ENCODE measurements at regions not wholly inside any gene's neighbourhood (a gene's known extent, or its start where the extent isn't known, plus 50 kb on each side); places are given as distances from the start of the nearest gene placed in this dataset.
"Not testable (repeated sequence)": the region's sequence is repeated elsewhere in the genome, so short reads cannot be mapped to it uniquely, and the experiment has no call there.

GRCh38 chr15:25067725-25068309 lies 113.0 kb downstream of the SNRPN start:
- no peak for DNase-seq (ENCODE audit: low spot score)

- no peak for DNase-seq (ENCODE audit: low spot score)
Measured at GRCh38 chr15:25068696-25069095, 113.9 kb downstream of the SNRPN start.

GRCh38 chr15:25070353-25070963 lies 115.7 kb downstream of the SNRPN start:
- DNase-seq (ENCODE audit: low spot score) = no peak

GRCh38 chr15:25072857-25073476 lies 118.2 kb downstream of the SNRPN start:
- no peak for DNase-seq (ENCODE audit: low spot score)

GRCh38 chr15:25087137-25087536 lies 132.3 kb downstream of the SNRPN start:
- no peak for DNase-seq (ENCODE audit: low spot score)

- no peak for DNase-seq (ENCODE audit: low spot score)
Measured at GRCh38 chr15:25088261-25088790, 133.5 kb downstream of the SNRPN start.

- DNase-seq (ENCODE audit: low spot score) = no peak
Measured at GRCh38 chr15:25089577-25089976, 134.8 kb downstream of the SNRPN start.

- DNase-seq (ENCODE audit: low spot score) = no peak
Measured at GRCh38 chr15:25090073-25090733, 135.4 kb downstream of the SNRPN start.

- no peak for DNase-seq (ENCODE audit: low spot score)
Measured at GRCh38 chr15:25091421-25092158, 136.8 kb downstream of the SNRPN start.

GRCh38 chr15:25092661-25093060 lies 137.9 kb downstream of the SNRPN start:
- DNase-seq (ENCODE audit: low spot score) = no peak

- DNase-seq (ENCODE audit: low spot score) = no peak
Measured at GRCh38 chr15:25093455-25094029, 138.8 kb downstream of the SNRPN start.

GRCh38 chr15:25094066-25094465 lies 139.3 kb downstream of the SNRPN start:
- no peak for DNase-seq (ENCODE audit: low spot score)

GRCh38 chr15:25094519-25094918 lies 139.7 kb downstream of the SNRPN start:
- DNase-seq (ENCODE audit: low spot score) = no peak

GRCh38 chr15:25095179-25095578 lies 140.4 kb downstream of the SNRPN start:
- DNase-seq (ENCODE audit: low spot score) = no peak

GRCh38 chr15:25099966-25100365 lies 145.2 kb downstream of the SNRPN start:
- DNase-seq (ENCODE audit: low spot score) = not testable (repeated sequence)

- no peak for DNase-seq (ENCODE audit: low spot score)
Measured at GRCh38 chr15:25106209-25106608, 151.4 kb downstream of the SNRPN start.

GRCh38 chr15:25133804-25134203 lies 179.0 kb downstream of the SNRPN start:
- no peak for DNase-seq (ENCODE audit: low spot score)

GRCh38 chr15:25134546-25134945 lies 179.8 kb downstream of the SNRPN start:
- no peak for DNase-seq (ENCODE audit: low spot score)

- DNase-seq (ENCODE audit: low spot score) = peak; percentile 24
Measured at GRCh38 chr15:25136119-25136518, 181.3 kb downstream of the SNRPN start.

GRCh38 chr15:25137013-25137412 lies 182.2 kb downstream of the SNRPN start:
- no peak for DNase-seq (ENCODE audit: low spot score)

- no peak for DNase-seq (ENCODE audit: low spot score)
Measured at GRCh38 chr15:25169318-25169717, 214.5 kb downstream of the SNRPN start.

Measured in pons (tissue), 1 donor.